GM18951 (cell line): ENCODE measurements at regions not wholly inside any gene's neighbourhood (a gene's known extent, or its start where the extent isn't known, plus 50 kb on each side); places are given as distances from the start of the nearest gene placed in this dataset.

ENCODE experiments used
- POLR2A ChIP-seq: IDR thresholded peaks from 4 replicates; pipeline ENCODE4 v1.6.1; 2011; ENCODE audit warnings: mild to moderate bottlenecking; ENCODE audit not compliant: insufficient read length, insufficient read depth; ENCODE audit errors: extremely low read depth
- in situ Hi-C: fragments of 300-500 bp; cut with MboI; formaldehyde crosslinking; loops from one replicate; pipeline ENCODE4 v1.12.0; 2022; ENCODE audit warnings: low sequenced_read_pairs, mixed read lengths, inconsistent platforms; ENCODE audit not compliant: unreplicated experiment

GRCh38 chr12:42819846-42820245 lies 230.3 kb upstream of the PRICKLE1 start:
- in situ Hi-C loops = no loop called here
- no peak for TF ChIP-seq POLR2A

GRCh38 chr12:42815068-42815467 lies 225.5 kb upstream of the PRICKLE1 start:
- TF ChIP-seq POLR2A = no peak
- in situ Hi-C loops = no loop called here

GRCh38 chr12:42812871-42813270 lies 223.3 kb upstream of the PRICKLE1 start:
- in situ Hi-C loops = no loop called here
- no peak for TF ChIP-seq POLR2A

GRCh38 chr12:42812086-42812485 lies 222.5 kb upstream of the PRICKLE1 start:
- in situ Hi-C loops = no loop called here
- TF ChIP-seq POLR2A = no peak

- no peak for TF ChIP-seq POLR2A
- in situ Hi-C loops = no loop called here
Measured at GRCh38 chr12:42810006-42810405, 220.5 kb upstream of the PRICKLE1 start.

GRCh38 chr12:42809226-42809625 lies 219.7 kb upstream of the PRICKLE1 start:
- in situ Hi-C loops = no loop called here
- no peak for TF ChIP-seq POLR2A

- in situ Hi-C loops = no loop called here
- TF ChIP-seq POLR2A = no peak
Measured at GRCh38 chr12:42807766-42808165, 218.2 kb upstream of the PRICKLE1 start.

- TF ChIP-seq POLR2A = no peak
- in situ Hi-C loops = no loop called here
Measured at GRCh38 chr12:42807251-42807650, 217.7 kb upstream of the PRICKLE1 start.

GRCh38 chr12:42804928-42805327 lies 215.4 kb upstream of the PRICKLE1 start:
- TF ChIP-seq POLR2A = no peak
- in situ Hi-C loops = no loop called here

- in situ Hi-C loops = no loop called here
- TF ChIP-seq POLR2A = no peak
Measured at GRCh38 chr12:42802785-42803189, 213.2 kb upstream of the PRICKLE1 start.

- in situ Hi-C loops = no loop called here
- TF ChIP-seq POLR2A = no peak
Measured at GRCh38 chr12:42801271-42801670, 211.7 kb upstream of the PRICKLE1 start.

- no peak for TF ChIP-seq POLR2A
- in situ Hi-C loops = no loop called here
Measured at GRCh38 chr12:42799966-42800365, 210.4 kb upstream of the PRICKLE1 start.

- TF ChIP-seq POLR2A = no peak
- in situ Hi-C loops = no loop called here
Measured at GRCh38 chr12:42798811-42799438, 209.4 kb upstream of the PRICKLE1 start.

GRCh38 chr12:42794806-42795205 lies 205.3 kb upstream of the PRICKLE1 start:
- TF ChIP-seq POLR2A = no peak
- in situ Hi-C loops = no loop called here

- in situ Hi-C loops = no loop called here
- no peak for TF ChIP-seq POLR2A
Measured at GRCh38 chr12:42793166-42793565, 203.6 kb upstream of the PRICKLE1 start.
